8988T (cell line): ENCODE measurements at regions not wholly inside any gene's neighbourhood (a gene's known extent, or its start where the extent isn't known, plus 50 kb on each side); places are given as distances from the start of the nearest gene placed in this dataset.

Source experiments
- DNase-seq: peaks from one replicate; pipeline ENCODE4 v3.0.0; 2011

- DNase-seq, result no peak
Observed at GRCh38 chr2:156158808-156159207, 173.7 kb downstream of the NR4A2 start.

GRCh38 chr2:156157670-156158069 is 174.9 kb downstream of the NR4A2 start:
- DNase-seq, result no peak

GRCh38 chr2:156156580-156156979 is 175.9 kb downstream of the NR4A2 start:
- DNase-seq, result no peak

DNA sequence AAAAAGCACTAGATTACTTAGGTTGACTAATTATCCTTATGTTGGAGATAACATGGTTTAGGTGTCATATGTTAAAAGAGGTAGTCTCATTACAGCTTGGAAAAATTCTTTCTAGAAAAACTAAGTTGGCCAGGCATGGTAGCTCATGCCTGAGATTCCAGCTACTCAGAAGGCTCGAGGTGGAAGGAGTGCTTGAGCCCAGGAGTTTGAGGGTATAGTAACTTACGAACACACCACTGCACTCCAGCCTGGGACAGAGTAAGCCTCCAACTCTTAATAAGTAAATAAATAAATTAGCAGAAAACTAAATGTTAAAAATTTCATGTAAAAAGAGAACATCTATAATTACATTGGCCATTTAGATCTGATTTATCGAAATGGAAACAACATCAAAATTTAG is 177.2 kb downstream of the NR4A2 start:
- DNase-seq, result no peak

DNA sequence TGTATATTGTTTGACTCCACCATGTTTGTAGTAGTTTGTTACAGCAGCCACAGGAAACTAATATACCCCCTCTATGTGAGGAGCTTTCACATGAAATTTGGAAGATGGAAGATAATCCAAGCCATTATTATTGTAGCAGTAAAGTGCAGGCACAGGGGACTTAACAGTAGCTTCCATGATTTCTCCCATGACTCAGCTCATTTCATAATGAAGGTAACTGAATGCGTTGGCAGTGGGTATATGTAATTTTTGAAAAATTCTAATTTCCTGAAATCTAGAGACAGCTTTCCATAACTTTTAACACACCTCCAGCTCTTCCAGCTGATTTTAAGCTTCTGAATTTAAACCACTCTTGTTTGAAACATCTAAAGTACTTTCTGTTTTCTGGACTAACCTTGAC is 181.2 kb downstream of the NR4A2 start:
- DNase-seq, result no peak

DNA sequence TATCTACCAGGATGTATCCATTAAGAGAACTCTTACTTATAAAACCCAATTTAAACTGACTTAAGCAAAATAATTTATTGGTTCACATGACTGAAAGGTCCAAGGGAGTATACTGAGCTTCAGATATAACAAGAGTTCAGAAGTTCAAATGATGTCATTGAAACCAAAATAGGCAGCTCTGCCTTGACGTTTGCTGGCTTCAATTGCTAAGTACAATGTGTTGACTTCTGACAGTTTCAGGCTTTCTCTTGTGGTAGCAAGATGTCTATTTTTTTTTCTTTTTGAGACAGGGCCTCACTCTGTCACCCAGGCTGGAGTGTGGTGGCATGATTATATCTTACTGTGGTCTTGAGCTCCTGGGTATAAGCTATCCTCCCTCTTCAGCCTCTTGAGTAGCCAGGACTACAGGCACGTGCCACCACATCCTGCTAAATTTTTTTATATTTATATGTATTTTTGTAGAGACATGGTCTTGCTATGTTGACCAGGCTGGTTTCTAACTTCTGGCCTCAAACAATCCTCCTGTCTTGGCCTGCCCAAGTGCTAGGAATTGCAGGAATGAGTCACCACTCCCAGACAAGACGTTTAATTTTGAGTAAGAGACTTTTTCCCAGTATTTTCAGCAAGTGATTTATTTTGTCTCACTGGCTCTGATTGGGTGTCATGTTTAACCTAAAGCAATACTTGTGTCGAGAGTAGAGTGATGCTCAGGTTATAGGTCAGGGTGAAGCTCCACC is 184.8 kb downstream of the NR4A2 start:
- no peak for DNase-seq

GRCh38 chr2:156145976-156146375 is 186.5 kb downstream of the NR4A2 start:
- no peak for DNase-seq

DNA sequence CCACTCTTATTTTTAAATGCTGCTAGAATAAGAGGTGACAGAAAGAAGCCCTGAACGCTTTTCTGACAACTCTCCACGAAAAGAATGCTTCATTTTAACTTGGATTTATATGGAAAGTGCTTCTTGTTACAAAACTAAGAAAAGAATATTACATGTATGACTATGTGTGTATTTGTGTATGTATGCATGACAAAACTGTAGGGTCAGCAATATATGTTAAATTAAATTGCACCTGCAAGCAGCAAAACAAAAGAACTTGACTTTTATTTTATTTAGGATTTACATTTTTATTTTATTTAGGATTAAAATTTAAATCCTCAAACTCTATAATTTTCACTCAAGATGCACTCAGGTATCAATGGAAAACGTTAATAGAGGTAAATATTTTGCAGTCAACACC is 187.1 kb downstream of the NR4A2 start:
- no peak for DNase-seq

DNA sequence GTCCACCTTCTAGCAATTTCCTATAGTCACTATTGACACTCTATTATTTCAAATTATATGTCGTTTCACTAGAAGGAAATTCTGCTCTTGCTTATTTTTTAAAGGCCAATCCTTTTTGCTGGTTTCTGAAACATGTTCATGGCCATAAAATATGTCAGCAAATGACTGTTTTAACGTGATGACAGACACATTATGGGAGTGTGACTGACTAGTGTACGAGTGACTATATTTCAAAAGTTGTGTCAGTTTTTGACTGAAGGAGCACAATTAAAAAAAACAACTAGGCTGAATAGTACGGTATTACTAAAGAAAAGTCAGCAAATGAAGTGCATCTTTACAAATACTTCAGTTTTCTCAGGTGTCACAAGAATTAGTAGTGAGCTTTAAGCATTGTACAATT is 196.0 kb downstream of the NR4A2 start:
- no peak for DNase-seq

GRCh38 chr2:156134887-156135286 is 197.6 kb downstream of the NR4A2 start:
- DNase-seq, result no peak

DNA sequence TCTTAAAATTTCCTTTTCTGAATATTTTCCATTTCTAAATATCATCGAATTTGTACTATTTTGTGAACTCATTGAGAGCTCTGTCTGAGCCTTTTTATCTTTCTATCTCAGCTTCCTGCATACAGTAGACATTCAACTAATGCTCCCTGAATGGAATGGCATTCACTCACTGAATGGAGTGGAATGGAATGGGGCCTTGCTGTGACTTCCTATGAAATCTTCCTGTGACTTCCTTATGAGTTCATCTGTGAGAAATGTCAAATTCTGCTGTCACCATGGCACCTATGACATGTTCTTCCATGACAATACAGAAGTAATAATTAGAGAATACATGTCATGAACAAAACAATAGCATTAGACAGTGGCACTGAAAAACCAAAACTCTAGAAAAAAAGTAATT is 199.6 kb downstream of the NR4A2 start:
- DNase-seq, result no peak

DNA sequence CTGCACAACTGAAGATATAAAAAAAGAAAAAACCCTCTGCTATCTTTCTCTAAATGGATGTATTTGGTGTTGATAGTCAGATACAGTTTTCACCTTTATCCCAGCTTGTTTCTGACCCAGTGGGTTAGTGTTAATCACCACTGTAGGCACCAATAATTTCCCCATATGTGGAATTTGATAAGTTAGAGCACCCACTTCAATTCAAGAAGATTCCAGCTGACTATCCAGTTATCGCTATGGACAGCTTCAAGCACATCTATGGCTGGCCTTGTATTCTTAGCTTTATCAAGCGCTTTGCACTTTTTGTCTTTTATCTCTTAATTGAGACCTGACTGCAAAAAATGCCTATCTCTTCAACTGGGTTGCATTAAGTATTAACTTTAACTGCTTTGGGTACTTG is 200.4 kb downstream of the NR4A2 start:
- DNase-seq, result no peak

DNA sequence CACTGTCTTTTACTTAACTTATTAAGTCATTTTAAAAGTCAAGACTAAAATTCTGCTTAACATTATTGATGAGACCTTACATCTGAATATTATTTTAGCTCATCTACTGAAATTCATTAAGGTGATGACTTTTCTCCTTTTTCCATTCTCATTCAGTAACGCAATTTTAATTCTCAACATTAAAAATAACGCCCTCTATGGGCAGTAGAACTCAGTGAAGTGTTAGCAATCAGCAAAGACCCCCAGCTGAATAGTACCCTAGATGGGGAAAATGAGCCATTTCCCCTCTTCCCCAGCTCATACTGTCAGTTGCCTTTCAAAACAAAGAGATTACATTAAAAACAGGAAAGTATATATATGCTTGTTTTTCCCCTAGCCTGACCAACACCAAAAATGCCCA is 203.3 kb downstream of the NR4A2 start:
- DNase-seq, result no peak

- no peak for DNase-seq
Observed at GRCh38 chr2:156125018-156125417, 207.5 kb downstream of the NR4A2 start.

DNA sequence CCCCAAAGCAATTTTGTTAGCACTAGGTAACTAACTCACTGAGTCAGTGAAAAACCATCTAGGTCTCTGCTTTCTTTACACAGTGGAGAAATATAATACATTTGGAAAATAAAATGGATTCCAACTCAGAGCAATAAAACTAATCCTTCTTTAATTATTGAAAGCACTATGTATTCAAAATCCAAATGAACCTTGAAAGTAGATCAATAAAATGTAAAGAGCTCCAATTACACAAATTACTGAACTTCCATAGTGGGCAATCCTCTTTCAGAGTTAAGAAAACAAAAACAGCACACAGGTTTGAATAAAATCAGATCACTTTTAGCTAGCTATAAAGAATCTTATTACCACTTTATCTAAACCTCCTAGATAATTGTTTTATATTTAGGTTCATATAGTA is 208.1 kb downstream of the NR4A2 start:
- no peak for DNase-seq

DNA sequence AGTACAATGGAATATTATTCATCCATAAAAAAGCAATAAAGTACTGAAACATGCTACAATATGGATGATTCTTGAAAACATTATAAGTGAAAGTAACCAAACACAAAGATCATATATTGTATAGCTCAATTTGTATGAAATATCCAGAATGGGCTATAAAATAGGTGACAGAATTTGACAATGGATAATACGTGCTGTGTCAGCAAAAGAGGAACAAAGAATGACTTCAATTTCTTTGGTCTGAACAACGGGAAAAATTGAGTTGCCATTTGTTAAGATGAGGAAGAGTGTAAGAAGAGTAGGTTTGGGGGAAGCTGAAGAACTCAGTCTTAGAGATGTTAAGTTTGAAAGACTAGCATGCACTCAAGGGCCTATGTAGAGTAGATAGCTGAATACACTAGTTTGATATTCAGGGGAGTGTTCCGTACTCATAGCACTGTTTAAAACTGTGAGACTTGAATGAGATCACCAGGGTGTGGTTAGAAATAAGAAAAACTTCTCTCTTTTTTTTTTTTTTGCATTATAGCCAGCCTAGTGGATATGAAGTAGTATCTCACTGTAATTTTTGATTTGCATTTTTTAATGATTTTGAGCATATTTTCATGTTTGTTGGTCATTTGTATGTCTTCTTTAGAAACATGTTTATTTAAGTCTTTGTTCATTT is 213.6 kb downstream of the NR4A2 start:
- DNase-seq, result no peak

DNA sequence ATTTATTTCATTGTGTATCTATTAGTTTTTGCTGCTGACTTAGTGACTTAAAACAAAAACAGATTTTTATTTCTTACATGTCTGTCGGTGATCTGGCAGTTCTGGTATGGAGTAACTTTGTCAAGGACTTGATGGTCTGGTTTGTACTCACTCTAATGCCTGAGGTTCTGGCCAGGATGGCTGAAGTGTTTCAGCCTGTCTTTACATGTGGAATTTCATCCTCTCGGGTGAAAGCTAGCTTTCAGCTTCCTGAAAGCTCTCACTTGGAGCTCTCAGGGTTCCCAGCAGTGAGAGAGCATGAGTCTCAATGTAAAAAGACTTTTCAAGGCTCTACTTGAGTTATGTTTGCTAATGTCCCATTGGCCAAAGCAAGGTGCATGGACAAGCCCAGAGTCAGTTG is 216.4 kb downstream of the NR4A2 start:
- no peak for DNase-seq

- DNase-seq, result no peak
Observed at GRCh38 chr2:156115338-156115737, 217.2 kb downstream of the NR4A2 start.

- no peak for DNase-seq
Observed at GRCh38 chr2:156112323-156112722, 220.2 kb downstream of the NR4A2 start.

- no peak for DNase-seq
Observed at GRCh38 chr2:156110890-156111289, 221.6 kb downstream of the NR4A2 start.

DNA sequence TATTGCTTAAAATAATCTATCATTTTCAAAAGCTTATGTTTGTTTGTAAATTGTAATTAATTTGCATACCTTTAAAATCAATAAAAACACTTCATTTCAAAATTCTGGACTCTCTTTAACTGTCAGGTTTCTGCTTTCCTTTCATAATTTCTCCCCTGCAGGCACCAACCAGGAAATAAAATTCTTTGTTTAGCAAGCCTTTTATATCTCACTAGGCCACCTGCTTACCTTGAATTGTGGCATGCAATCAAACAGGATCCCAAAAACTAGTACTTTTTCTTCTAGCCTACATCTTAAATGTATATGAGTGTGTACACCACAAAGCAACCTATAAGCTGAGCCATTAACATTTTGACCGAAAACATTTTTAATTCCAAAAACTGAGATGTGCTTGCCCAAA is 233.1 kb downstream of the NR4A2 start:
- no peak for DNase-seq

GRCh38 chr2:156098506-156098905 is 234.0 kb downstream of the NR4A2 start:
- DNase-seq, result no peak

GRCh38 chr2:156088587-156088986 is 243.9 kb downstream of the NR4A2 start:
- no peak for DNase-seq

DNA sequence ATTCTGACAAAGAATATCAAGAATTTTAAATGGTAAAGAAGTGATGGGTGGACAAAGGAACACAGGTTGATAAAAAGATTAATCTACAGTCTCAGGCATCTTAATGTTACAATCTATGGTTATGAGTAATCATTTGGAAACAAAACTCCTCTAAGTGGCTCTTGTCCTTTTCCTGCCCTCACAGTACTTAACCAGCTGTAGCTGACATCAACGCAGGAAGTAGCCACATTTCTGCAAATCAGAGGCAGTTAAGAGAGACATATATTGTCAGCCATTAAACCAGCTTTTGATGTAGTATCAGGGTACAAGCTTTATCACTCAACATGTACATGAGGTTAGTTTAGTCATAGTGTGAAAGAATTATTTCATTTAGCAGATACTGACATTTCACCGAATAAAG is 244.6 kb downstream of the NR4A2 start:
- DNase-seq, result no peak
